ENCODE measurements at regions not wholly inside any gene's neighbourhood (a gene's known extent, or its start where the extent isn't known, plus 50 kb on each side); places are given as distances from the start of the nearest gene placed in this dataset.

- in situ Hi-C loops (cut with MboI; ENCODE audit: low sequenced_read_pairs, unreplicated experiment), result loop anchor here (25.0 kb wide), 1 partner anchor 644 kb away; no protein-coding TSS in a partner anchor
- DNase-seq (ENCODE audit: low spot score), result no peak
- TF ChIP-seq, protein P1, sequence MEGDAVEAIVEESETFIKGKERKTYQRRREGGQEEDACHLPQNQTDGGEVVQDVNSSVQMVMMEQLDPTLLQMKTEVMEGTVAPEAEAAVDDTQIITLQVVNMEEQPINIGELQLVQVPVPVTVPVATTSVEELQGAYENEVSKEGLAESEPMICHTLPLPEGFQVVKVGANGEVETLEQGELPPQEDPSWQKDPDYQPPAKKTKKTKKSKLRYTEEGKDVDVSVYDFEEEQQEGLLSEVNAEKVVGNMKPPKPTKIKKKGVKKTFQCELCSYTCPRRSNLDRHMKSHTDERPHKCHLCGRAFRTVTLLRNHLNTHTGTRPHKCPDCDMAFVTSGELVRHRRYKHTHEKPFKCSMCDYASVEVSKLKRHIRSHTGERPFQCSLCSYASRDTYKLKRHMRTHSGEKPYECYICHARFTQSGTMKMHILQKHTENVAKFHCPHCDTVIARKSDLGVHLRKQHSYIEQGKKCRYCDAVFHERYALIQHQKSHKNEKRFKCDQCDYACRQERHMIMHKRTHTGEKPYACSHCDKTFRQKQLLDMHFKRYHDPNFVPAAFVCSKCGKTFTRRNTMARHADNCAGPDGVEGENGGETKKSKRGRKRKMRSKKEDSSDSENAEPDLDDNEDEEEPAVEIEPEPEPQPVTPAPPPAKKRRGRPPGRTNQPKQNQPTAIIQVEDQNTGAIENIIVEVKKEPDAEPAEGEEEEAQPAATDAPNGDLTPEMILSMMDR (IDR thresholded peaks at IDR 0.05; ENCODE audit: borderline replicate concordance, control extremely low read depth, extremely low read depth, insufficient read depth, missing control alignments), result no peak
Observed at GRCh38 chr10:58968389-58968755, 208.1 kb upstream of the PHYHIPL start.

DNA sequence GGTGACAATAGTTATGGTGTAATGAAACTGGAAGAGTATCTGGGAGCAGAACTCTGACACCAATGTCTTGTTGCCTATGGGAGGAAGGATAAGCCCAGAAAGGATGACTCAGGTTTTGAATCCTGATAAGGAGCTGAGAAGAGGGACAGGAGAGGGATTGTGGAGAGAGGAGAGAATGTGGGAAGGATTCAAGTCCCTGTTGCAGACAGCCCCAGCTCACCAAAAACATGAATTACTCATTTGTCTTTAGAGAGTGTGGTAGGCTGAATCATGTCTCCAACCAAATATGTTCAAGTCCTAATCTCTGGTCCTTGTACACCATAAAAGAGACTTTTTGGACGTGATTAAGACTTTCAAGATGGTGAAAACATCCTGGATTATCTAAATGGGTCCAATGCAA lies 206.9 kb upstream of the PHYHIPL start:
- TF ChIP-seq, protein P1 (IDR thresholded peaks at IDR 0.05; ENCODE audit: borderline replicate concordance, control extremely low read depth, extremely low read depth, insufficient read depth, missing control alignments), result no peak
- DNase-seq (ENCODE audit: low spot score), result no peak
- in situ Hi-C loops (cut with MboI; ENCODE audit: low sequenced_read_pairs, unreplicated experiment), result loop anchor here (25.0 kb wide), 1 partner anchor 643 kb away; no protein-coding TSS in a partner anchor

GRCh38 chr10:58970160-58970915 lies 206.1 kb upstream of the PHYHIPL start:
- in situ Hi-C loops (cut with MboI; ENCODE audit: low sequenced_read_pairs, unreplicated experiment), result loop anchor here (25.0 kb wide), 1 partner anchor 642 kb away; no protein-coding TSS in a partner anchor

GRCh38 chr10:58971211-58971610 lies 205.2 kb upstream of the PHYHIPL start:
- no peak for DNase-seq (ENCODE audit: low spot score)
- in situ Hi-C loops (cut with MboI; ENCODE audit: low sequenced_read_pairs, unreplicated experiment), result loop anchor here (25.0 kb wide), 1 partner anchor 641 kb away; no protein-coding TSS in a partner anchor
- TF ChIP-seq, protein P1 (IDR thresholded peaks at IDR 0.05; ENCODE audit: borderline replicate concordance, control extremely low read depth, extremely low read depth, insufficient read depth, missing control alignments), result no peak

More at GRCh38 chr10:58970160-58970915, 206.1 kb upstream of the PHYHIPL start:
- TF ChIP-seq, protein P1 (IDR thresholded peaks at IDR 0.05; ENCODE audit: borderline replicate concordance, control extremely low read depth, extremely low read depth, insufficient read depth, missing control alignments), result no peak
- DNase-seq (ENCODE audit: low spot score), result no peak

DNA sequence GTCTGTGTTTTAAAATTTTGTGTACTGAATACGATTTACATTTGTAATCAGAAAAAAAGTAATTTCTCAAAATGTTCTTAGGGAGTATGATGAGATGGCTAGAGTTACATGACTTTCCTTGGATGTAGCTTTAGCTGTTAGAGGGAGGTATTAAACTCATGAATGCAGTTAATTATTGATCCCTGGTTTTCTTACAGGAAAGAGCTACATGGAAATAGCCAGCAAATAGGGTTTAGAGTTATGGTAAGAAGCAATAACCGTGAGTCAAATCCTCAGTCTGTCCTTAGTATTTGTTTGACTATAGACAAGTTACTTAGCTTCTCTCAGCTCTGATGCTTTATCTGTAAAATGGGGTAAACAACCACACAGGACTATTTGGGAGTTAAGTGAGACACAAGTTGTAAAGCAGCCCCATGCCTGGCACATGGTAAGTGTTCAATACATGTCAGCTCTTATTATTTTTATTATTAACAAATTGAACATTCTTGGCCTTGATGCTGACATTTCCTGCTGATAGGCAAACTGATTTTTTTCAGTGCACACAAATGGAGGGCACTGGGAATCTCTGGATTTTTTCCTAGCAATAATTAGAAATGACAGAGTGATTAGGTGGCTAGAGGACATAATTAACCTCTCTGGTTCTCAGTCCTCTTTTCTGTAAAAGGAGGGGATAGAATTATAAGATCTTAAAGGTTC lies 204.5 kb upstream of the PHYHIPL start:
- DNase-seq (ENCODE audit: low spot score), result no peak
- in situ Hi-C loops (cut with MboI; ENCODE audit: low sequenced_read_pairs, unreplicated experiment), result loop anchor here (25.0 kb wide), 1 partner anchor 640 kb away; no protein-coding TSS in a partner anchor
- TF ChIP-seq, protein P1 (IDR thresholded peaks at IDR 0.05; ENCODE audit: borderline replicate concordance, control extremely low read depth, extremely low read depth, insufficient read depth, missing control alignments), result no peak

- in situ Hi-C loops (cut with MboI; ENCODE audit: low sequenced_read_pairs, unreplicated experiment), result loop anchor here (25.0 kb wide), 1 partner anchor 640 kb away; no protein-coding TSS in a partner anchor
- DNase-seq (ENCODE audit: low spot score), result no peak
- TF ChIP-seq, protein P1 (IDR thresholded peaks at IDR 0.05; ENCODE audit: borderline replicate concordance, control extremely low read depth, extremely low read depth, insufficient read depth, missing control alignments), result no peak
Observed at GRCh38 chr10:58972576-58973234, 203.7 kb upstream of the PHYHIPL start.
